ENCODE measurements at regions not wholly inside any gene's neighbourhood (a gene's known extent, or its start where the extent isn't known, plus 50 kb on each side); places are given as distances from the start of the nearest gene placed in this dataset.
"Not testable (repeated sequence)": the region's sequence is repeated elsewhere in the genome, so short reads cannot be mapped to it uniquely, and the experiment has no call there.

DNA sequence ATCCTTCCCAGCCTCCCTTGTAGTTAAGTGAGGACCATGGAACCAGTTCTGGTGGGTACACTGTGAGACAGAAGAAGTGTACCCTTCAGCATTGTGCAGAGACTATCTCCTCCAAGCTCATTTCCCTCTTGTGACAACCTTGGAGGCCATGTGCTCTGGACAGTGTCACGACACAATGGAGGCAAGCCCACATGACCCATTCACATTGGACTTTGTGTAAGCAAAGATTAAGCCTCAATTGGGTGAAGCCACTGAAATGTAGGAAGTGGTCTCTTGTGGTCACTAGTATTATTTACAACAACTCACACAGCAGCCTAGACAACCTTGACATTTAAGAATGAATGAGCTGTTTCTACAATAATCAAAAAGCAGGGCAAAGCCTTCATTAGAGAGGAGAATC is 124.2 kb downstream of the INHBA start:
- DNase-seq (ENCODE audit: low read depth), result no peak

DNA sequence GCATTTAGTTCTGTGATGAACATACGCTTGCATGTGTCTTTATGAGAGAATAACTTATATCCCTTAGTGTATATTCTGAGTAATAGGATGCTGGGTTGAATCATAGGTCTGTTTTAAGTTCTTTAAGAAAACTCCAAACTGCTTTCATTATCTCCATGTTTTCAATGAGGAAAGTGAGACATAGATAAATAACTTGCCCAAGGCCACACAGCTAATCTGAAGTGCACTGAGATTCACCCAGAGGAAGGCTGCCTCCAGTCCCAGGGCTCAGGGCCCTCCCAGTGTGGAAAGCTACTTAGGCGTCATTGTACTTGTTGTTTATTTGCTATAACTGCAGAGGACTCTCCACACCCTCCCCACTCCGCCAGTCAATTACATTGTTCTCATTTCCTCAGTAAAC is 126.7 kb downstream of the INHBA start:
- DNase-seq (ENCODE audit: low read depth), result no peak

DNA sequence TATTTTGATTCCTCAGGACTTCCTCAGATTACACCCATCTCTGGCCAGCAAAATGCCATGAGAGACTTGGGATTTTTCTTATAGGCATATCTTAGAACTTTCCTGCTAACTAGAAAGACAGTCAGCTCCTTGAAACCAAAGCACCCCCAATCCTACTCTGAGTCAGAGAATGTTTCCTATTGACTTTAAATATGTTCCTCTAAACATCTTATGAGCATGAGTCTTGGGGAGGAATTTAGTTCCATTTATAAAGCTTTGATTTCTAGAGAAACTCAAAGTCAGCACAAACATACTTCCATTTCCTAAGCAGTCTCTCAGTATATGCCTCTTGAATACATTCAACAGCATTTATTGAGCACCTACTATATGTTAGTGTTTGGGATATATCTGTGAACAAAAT is 128.5 kb downstream of the INHBA start:
- no peak for DNase-seq (ENCODE audit: low read depth)

DNA sequence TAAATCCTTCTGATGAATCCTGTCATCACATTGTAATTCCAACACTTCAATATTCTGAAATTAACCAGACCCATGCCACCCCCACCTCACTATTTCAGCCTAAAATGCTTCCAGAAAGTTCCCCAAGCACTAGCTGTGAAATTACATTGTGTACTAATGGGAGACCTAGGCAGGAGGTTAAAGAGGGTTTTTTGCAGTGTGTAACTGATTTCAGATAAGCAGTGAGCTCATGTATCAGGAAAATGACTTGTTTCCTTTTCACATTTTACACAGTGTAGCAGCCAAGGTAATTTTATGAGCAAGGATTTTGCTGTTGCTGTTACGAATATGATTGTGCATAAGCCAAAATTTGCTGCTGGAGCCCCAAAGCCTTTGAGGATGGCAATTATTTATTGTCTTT is 129.0 kb downstream of the INHBA start:
- DNase-seq (ENCODE audit: low read depth), result no peak

DNA sequence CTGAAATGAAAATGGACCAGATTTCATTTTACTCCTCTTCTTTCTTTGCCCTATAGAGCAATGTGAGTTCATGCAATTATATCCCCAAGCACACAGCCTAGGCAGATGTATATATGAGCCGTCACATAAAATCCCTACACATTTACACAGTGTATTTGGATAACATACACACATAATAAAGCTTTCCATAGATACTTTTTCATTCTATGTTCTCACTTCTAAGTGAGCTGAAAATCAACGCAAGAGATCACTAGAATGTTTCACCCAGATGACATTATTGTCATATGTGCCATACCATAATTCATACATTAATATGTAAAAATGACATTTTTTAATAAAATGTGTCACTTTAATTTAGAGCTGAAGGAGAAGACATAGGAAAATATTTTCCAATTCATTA is 129.4 kb downstream of the INHBA start:
- DNase-seq (ENCODE audit: low read depth), result no peak

DNA sequence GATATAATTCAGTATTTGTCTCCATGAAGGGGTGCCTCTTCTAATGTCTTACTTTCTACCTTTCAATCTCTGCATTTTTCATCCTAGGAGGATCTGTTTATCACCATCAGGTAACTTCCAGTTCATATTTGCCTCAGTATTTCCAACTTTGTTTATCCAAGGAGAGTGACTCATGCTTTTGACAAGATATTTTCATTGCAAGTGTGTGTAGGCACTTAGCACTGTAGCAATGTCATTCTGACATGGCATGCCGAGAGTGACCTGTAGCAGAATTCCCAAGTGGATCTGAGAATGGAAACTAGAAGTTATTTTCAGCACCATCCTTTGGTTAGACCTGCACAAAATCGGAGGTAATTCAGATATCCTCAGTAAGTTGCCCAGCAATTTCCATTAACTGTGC is 129.9 kb downstream of the INHBA start:
- no peak for DNase-seq (ENCODE audit: low read depth)

DNA sequence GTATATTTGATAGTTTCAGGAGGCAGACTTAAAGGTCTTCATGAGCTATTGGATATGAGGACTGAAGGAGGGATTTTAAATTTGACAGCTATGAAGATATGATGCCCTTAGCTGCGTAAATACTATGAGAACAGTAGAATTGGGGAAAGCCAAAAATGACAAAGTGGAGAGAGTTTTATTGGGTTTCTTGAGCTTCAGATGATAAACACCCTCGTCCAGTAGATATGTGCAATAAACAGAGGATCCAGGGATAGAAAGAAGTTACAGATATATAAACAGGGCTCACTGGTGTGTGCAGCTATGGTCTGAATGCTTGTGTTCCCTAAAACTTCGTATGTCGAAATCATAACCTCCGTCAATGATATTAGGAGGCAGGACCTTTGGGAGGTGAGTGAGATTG is 131.3 kb downstream of the INHBA start:
- no peak for DNase-seq (ENCODE audit: low read depth)

DNA sequence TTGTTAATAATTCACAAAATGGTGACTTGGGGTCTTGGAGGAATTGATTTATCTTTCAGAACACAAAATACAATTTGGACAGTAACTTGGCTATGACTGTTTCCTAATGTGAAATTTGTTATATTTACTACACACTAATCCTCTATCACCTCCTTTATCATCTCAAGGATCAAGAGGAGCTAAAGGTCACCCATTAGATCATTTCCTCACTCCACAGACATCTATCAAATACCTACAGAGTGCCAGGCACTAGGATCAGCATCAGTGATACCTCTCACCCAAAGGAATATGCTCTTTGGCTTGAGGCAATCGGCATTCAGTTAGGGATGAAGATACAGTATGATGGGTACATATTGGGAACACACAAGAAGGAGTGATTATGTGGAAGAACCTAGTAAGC is 132.1 kb downstream of the INHBA start:
- no peak for DNase-seq (ENCODE audit: low read depth)

DNA sequence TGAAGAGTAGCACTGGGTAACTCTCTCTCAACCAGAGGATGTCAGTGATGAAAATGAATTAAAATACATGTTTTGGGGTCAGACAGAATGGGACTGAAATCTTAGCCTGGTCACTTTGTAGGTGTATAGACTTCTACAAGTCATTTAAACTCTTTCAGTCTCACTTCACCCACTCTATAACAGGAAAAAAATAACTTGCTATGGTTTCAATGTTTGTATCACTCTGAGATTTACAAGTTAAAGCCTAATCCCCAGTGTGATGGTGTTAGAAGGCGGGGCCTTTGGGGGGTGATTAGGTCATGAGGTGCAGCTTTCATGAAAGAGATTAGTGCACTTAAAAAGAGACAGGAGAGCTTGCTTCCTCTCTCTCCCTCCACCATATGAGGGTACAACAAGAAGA is 134.8 kb downstream of the INHBA start:
- DNase-seq (ENCODE audit: low read depth), result no peak

DNA sequence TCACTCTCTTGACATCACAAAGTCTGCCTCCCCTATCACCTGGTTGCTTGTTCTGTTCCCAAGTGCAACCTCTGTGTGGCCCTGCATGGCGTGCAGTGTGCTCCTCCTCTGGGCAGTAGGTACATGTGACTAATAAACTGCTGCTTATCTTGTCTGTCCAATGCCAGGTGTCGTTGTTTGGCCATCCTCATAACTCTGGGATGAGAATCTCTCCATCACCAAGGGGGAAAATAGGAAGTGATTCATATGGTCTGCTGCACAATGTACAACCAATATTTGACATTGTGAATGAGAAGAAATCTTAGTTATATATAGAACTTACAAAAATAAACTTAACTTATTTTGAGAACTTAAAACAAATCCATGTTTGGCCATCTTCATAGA is 135.2 kb downstream of the INHBA start:
- no peak for DNase-seq (ENCODE audit: low read depth)

DNA sequence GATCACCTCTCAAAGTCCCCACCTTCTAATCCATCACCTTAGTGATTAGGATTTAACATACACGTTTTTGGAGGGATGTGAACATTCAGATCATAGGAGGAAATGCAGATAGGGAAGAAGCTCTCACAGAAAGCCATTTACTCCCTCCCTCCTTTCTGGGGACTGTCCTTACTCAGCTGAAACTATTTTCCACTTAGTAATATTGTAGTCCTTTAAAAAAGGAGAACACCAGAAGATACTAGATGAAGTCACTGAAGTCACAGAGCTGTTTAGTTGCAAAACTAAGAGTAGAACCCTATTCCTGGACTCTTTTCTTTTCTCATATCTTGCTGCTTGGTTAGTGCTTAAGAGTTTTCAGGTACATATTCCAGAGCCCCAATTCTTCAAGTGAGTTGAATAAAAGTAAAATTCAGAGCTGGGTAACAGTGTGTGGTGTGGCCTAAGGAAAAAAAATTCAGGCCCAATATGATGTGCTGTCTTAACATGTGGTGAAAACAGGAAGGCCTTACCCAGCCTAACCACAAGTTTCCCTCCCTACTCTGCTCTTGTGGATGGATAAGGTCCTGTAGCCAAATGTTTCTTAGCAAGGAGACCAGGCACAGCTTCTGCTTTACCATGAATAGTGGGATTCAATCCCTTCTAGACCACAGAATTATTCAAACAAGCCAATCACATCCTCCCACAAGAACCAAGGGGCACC is 135.7 kb downstream of the INHBA start:
- no peak for DNase-seq (ENCODE audit: low read depth)

DNA sequence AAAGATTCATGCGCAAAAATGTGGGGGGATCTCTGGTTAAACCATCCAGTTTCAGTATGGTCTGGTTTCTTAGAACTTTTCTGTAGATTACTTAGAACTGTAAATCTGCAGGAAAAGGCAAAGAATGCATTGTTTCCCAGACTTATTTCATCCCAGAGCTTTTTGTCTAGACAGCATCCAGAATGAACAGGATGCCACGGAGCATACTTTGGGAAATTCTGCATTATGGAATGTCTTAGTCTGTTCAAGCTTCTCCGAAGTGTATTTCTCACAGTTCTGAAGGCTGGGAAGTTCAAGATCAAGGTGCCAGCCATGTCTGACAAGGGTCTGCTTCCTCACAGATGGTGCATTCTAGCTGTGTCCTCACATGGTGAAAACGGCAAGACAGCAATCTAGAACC is 136.3 kb downstream of the INHBA start:
- DNase-seq (ENCODE audit: low read depth), result no peak

DNA sequence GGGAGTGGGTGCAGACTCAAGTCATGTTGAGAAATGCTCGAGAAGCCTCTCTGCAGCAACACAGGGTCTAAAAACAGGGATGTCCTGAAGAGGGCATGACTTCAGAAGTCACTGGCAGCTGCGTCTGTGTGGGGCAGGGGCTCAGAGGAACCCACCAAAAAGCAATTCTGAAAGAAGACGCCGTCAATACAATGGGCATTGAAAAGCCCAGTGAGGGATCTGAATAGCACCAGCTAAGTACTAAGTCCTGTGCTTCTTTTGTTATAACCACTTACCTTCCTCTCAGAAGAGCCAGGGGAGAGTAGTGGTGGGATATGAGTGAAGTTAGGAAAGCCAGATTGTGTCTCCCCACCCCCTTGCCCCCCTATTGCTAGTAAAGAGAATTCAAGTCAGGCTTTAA is 137.2 kb downstream of the INHBA start:
- DNase-seq (ENCODE audit: low read depth), result no peak

DNA sequence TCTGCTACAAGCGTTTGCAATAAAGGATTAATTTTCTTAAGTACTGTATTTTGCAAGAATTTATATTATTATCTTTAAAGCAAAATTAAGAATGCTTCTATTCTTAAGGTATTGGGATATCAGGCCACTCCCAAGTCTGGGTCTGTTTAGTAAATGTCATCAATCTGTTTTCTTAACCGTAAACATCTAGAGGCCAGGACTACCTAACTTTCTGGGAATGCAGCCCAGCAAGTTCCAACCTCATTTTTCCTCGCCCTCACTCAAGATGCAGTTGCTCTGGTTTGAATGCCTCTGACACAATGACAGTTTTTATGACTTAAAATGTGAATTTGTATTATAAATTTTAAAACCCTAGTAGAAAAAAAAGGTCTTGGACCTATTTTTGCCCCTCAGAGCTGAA is 143.5 kb downstream of the INHBA start:
- no peak for DNase-seq (ENCODE audit: low read depth)

DNA sequence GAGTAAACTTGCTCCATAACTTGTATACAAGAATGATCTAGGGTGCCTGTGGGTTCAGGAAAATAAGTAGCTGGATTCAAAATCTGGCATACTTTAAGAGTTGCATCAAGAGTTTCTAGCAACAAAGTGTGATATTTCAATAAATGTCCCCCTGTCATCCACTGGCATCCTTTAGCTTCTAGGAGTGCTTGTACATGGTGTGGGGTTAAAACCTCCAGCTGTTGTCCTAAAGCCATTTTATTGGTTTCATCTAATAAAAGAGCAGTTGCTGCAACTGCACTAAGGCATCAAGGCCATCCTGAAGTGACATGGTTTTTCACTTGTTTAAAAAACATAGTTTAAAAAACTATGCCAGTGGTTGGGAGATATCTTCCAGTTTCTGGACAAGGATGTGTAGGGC is 148.4 kb downstream of the INHBA start:
- DNase-seq (ENCODE audit: low read depth), result no peak

DNA sequence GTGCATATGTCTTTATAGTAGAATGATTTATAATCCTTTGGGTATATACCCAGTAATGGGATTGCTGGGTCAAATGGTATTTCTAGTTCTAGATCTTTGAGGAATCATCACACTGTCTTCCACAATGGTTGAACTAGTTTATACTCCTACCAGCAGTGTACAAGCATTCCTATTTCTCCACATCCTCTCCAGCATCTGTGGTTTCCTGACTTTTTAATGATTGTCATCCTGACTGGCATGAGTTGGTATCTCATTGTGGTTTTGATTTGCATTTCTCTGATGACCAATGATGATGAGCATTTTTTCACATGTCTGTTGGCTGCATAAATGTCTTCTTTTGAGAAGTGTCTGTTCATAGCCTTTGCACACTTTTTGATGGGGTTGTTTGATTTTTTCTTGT is 152.8 kb downstream of the INHBA start:
- not testable (repeated sequence) for DNase-seq (ENCODE audit: low read depth)

DNA sequence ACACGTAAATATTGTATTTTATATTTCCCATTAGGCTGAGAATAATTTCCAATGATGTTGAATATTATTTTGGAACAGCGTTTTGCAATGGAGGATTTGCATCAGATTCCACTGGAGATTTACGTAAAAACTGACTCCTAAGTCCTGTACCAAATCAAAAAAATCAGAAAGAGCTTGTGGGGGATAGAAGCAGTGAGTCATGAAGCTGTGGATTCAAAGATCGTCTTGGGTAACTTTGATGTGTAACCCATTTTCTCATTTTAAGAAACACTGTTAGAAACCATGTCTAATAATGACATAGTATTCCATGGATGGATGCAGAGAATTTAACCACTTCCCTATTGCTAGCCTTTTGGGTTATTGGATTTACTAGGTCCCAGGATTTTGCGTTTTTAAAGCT is 158.6 kb downstream of the INHBA start:
- DNase-seq (ENCODE audit: low read depth), result peak; percentile 17

DNA sequence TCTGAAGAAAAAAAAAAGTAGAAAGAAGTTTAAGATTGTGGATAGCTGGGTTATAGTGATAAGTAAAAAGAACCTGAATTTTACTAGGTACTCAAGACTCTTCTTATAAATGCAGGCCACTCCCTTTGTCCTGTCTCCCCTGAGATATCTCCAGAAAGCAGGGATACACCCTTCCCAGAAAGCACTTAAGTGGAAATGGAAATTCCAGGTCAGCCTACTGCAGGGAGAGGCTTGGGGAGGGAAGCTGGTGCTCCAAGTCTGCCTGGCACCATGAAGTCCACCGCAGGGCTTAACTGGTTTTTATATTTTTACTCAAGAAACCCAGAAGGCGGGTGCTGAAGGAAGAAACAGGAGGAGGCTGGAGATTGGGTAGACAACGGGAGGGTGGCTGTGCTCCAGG is 162.3 kb downstream of the INHBA start:
- no peak for DNase-seq (ENCODE audit: low read depth)

DNA sequence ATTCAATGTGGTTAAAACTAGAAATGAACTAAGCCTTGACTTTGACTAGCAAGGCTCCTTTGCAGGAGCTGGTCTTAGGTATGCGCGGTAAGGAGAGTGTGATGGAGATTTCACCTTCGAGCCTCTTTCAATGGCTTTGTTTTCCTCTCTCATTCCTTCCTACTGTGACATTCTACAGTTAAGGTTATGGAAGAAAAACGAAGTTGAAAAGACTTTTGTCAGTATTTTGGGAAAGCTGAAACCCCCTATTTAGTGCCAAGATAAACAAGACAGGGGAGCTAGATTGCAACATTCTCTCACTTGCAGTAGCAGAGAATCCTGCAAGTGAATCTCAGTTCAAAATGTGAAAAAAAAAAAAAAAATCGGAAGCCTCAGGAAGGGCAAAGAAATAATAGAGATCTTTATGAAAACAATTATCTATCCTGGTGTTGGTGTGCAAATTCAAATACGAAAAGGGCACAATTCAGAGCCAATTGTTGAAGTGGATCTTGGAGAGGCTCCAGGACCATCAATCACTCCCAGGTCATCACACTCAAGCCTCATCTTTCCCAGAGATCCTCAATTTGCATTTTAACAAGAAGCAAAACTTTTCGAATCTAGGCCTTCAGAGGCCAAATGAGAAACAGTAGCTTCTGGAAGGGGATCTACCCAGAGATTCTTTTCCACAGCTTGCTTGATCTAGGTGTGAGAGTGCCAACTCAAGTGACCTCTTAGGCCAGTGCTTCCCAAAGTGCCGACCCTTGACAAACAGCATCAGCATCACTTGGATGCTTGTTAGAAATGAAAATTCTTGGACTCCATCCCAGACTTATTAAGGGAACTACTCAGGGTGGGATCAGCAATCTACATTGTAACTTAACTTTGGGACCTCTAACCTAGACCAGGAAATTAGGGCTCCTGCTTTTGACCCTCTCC is 163.8 kb downstream of the INHBA start:
- DNase-seq (ENCODE audit: low read depth), result peak; percentile 56

DNA sequence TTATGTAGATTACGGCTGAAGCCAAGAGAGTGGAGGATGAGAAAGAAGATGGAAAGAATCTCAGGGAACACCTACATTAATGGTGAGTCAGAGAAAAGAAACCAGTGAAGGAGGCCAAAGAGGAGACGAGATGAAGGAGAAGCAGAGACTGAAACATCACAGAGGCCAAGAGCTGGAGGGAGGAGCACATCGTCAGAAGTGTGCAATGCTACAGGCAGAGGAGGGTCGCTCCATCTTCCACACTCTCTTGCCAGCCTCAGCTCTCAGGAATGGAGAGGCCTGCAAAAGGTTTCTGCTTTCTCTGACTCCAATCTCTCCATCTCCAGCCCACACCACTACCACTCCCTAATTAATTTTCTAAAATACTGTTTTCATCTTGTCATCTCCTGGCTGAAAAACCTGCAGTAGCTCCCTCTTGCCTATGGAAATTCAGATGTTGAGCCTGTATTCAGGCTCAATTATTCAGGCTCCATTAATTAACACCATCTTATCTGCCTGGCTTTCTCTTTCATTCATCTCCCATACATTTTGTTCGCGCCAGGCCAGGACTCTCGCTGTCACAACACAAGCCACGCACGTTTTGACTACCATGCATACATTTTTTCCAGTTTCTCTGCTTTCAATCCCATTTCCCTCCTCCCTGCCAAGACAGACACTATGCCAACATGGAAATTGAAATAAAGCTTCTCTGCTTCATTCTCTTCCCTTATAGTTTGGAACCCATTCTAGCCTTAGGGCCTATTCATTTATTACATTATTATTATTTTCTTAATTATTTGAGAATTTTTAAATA is 165.8 kb downstream of the INHBA start:
- DNase-seq (ENCODE audit: low read depth), result no peak

DNA sequence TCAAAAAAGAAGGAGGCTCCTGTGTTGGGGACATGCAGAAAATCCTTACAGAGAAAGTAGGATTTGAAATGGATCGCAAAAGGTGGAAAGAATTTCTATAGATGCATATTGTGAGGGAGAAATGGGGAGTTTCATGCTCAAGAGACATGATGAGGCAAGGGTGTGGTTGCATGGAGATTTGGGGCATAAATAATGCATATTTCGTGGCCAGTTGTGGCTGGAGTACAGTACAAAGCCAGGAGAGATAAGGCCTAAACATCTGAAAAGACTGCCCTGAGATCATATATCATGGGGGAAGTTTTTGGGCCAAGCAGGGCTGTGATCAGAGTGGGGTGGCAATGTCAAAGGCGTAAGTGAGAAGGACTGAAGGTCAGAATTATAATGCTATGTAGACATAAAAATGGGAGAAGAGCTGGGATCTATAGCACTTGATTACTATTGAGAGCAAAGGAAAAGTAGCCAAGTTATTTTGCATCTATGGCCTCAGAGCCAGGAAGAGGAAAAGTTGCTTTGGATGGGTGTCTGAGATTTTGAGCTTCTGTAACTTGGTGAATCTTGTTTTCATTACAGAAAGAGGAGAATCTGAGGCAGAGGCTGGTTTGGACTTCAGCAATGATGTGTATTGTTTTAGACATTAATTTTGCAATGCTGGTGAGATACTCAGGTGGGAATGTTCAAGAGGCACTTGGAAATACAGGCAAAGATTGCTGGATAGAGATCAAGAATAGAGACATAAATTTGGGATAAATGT is 166.6 kb downstream of the INHBA start:
- no peak for DNase-seq (ENCODE audit: low read depth)

DNA sequence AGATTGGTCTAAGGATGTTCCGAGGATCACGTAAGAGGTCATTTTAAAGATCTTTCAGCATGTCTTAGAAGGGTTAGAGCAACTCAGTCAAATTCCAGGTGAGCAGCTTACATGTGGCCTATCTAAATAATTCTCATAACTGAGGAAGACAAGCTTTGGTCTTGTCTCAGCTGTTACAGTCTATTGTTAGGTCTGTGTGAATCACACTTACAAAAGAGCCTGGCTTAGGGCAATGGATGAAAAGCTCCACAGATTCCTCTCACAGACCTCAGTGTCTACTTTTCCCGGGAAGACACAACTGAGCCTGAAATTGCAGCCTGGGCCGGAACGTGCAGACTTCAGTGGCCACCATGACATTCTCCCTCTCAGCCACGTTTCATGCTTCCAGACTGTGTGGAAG is 173.1 kb downstream of the INHBA start:
- no peak for DNase-seq (ENCODE audit: low read depth)
